ENCODE measurements at regions not wholly inside any gene's neighbourhood (a gene's known extent, or its start where the extent isn't known, plus 50 kb on each side); places are given as distances from the start of the nearest gene placed in this dataset.
A peak's percentile ranks its signal among the peaks of the same experiment; 100 is the strongest.

- peak; percentile 72 for DNase-seq
Observed at GRCh38 chr17:77493238-77493820, 352.6 kb downstream of the SEC14L1 start.

- no peak for DNase-seq
Observed at GRCh38 chr17:77493901-77494663, 353.3 kb downstream of the SEC14L1 start.

GRCh38 chr17:77494664-77495435, 354.1 kb downstream of the SEC14L1 start:
- peak; percentile 57 for DNase-seq

- no peak for DNase-seq
Observed at GRCh38 chr17:77495575-77495974, 354.8 kb downstream of the SEC14L1 start.

- no peak for DNase-seq
Observed at GRCh38 chr17:77496401-77496801, 355.6 kb downstream of the SEC14L1 start.

GRCh38 chr17:77496831-77497577, 356.2 kb downstream of the SEC14L1 start:
- DNase-seq: no peak

- DNase-seq: no peak
Observed at GRCh38 chr17:77497578-77497934, 356.8 kb downstream of the SEC14L1 start.

- DNase-seq: no peak
Observed at GRCh38 chr17:77498091-77498741, 357.4 kb downstream of the SEC14L1 start.

- DNase-seq: no peak
Observed at GRCh38 chr17:77498791-77499698, 358.3 kb downstream of the SEC14L1 start.

- DNase-seq: no peak
Observed at GRCh38 chr17:77499699-77500435, 359.1 kb downstream of the SEC14L1 start.

- DNase-seq: peak; percentile 25
Observed at GRCh38 chr17:77501101-77501566, 360.4 kb downstream of the SEC14L1 start.

- no peak for DNase-seq
Observed at GRCh38 chr17:77501751-77502625, 361.2 kb downstream of the SEC14L1 start.

- DNase-seq: no peak
Observed at GRCh38 chr17:77502626-77503292, 362.0 kb downstream of the SEC14L1 start.

- DNase-seq: no peak
Observed at GRCh38 chr17:77503293-77503655, 362.5 kb downstream of the SEC14L1 start.

- DNase-seq: no peak
Observed at GRCh38 chr17:77503916-77504651, 363.3 kb downstream of the SEC14L1 start.

GRCh38 chr17:77504652-77505155, 363.9 kb downstream of the SEC14L1 start:
- no peak for DNase-seq

- no peak for DNase-seq
Observed at GRCh38 chr17:77505181-77505639, 364.4 kb downstream of the SEC14L1 start.

- no peak for DNase-seq
Observed at GRCh38 chr17:77506371-77506991, 365.7 kb downstream of the SEC14L1 start.
